GM18505 (cell line): ENCODE measurements at regions not wholly inside any gene's neighbourhood (a gene's known extent, or its start where the extent isn't known, plus 50 kb on each side); places are given as distances from the start of the nearest gene placed in this dataset.
A peak's percentile ranks its signal among the peaks of the same experiment; 100 is the strongest.
"Not testable (repeated sequence)": the region's sequence is repeated elsewhere in the genome, so short reads cannot be mapped to it uniquely, and the experiment has no call there.

ENCODE experiments used
- ATAC-seq: cut with Tn5 transposase; IDR thresholded peaks from one replicate; pipeline ENCODE4 v1.9.1; 2021; ENCODE audit not compliant: unreplicated experiment
- POLR2A ChIP-seq: IDR thresholded peaks from 4 replicates; pipeline ENCODE4 v1.6.1; 2011; ENCODE audit warnings: borderline replicate concordance; ENCODE audit not compliant: insufficient read depth, insufficient read length; ENCODE audit errors: extremely low read depth

DNA sequence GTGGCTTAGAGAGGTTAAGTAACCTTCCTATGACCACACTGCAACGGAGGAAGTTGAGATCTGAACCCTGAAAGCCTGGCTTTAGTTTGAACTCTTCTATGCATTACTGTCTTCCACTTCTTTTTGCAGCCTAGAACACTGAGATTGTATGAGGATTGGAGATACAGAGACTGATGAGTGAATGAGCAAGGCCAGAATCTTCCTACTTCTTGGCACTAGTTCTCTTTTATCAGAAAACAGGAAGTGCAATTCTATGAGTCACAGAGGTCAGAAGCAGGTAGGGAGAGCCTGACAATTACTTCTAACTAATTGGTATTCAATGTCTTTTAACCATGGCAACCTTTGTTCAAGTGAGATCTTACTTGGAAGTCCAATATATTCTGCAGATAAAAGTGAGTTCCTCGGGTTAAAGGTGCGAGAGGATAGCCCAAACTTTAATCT, 219.0 kb downstream of the SHQ1 start:
- peak; percentile 77 for ATAC-seq
- TF ChIP-seq POLR2A, result no peak

DNA sequence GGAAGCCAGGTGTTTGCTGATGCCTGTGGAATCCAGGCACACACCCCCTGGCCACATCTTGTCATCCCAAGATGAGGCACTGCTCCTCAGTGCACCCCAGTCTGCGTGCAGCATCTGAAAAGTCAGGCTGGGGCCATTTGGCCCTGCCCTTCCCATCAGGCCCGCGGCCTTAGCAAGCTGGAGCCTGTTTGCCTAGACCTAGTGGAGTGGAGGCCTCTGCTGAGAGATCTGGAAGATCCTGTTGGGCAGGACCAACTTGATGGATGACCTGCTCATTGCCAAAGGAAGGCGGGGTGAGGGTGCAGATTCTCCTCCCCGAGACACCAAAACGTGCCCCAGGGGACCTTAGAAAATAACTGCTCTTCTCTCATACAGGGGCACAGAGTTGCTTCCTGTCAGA, 220.2 kb downstream of the SHQ1 start:
- no peak for ATAC-seq
- no peak for TF ChIP-seq POLR2A

- no peak for ATAC-seq
- no peak for TF ChIP-seq POLR2A
Observed at GRCh38 chr3:72627271-72627670, 221.0 kb downstream of the SHQ1 start.

DNA sequence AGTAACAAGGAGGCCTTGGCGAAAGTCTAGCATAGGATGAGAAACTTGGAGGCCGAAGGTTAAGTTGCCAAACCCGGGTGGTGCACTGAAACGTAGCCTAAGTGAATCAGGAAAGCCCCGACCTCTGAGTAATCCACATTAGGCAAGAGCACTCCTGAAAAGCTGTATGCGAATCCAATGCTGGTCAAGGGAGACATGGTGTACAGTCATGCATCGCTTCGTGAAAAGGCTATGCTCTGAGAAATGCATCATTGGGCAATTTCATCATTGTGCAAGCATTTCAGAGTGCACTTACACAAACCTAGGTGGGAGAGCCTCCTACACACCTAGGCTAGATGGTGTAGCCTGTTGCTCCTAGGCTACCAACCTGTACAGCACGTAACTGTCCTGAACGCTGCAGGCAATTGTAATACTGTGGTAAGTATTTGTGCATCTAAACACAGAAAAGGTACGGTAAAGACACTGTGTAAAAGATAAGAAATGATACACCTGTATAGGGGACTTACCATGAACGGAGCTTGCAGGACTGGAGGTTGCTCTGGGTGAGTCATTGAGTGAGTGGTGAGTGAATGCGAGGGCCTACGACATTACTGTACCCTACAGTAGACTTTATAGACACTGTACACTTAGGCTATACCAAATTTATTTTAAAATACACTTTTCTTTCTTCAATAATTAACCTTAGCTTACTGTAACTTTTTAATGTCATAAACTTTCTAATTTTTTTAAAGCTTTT, 222.5 kb downstream of the SHQ1 start:
- TF ChIP-seq POLR2A, result no peak
- no peak for ATAC-seq

DNA sequence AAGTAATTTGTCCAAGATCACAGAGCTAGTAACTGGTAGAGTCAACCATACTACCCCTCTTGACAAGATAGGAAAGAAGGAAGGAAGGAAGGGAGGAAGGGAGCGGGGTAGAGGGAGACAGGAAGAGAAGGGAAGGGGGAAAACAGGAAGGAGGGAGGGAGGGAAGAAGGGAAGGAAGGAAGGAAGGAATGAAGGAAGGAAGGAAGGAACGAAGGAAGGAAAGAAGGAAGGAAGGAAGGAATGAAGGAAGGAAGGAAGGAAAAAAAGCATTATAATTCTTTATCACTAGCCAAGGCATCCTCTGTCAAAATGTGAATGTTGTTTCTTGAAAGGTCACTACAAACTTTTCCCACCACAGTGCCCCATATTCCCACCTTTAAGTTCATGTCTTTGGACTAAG, 223.6 kb downstream of the SHQ1 start:
- ATAC-seq, result no peak
- no peak for TF ChIP-seq POLR2A

DNA sequence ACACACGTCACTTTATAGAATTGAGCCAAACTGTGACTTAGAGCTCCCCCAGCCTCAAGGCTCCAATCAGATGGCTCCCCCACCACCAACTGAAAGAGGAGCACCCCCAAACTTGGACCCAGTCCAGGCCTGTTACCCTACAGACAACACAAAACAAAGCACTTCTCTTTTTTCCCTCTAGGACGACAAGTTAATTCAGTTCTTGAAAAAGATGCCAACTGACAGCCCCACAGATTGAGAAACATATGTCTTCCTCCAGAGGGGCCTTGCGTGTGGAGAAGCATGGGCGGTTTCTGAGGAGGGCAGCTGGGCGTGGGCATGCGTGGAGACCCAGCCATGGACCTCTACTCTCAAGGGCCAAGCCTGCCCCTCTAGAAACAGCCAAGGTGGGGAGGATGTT, 229.5 kb downstream of the SHQ1 start:
- TF ChIP-seq POLR2A, result no peak
- no peak for ATAC-seq

- ATAC-seq, result no peak
- TF ChIP-seq POLR2A, result no peak
Observed at GRCh38 chr3:72617424-72618024, 230.7 kb downstream of the SHQ1 start.

GRCh38 chr3:72615776-72616175, 232.5 kb downstream of the SHQ1 start:
- TF ChIP-seq POLR2A, result no peak
- ATAC-seq, result no peak

GRCh38 chr3:72615182-72615581, 233.1 kb downstream of the SHQ1 start:
- no peak for ATAC-seq
- no peak for TF ChIP-seq POLR2A

- no peak for ATAC-seq
- no peak for TF ChIP-seq POLR2A
Observed at GRCh38 chr3:72614394-72615074, 233.7 kb downstream of the SHQ1 start.

DNA sequence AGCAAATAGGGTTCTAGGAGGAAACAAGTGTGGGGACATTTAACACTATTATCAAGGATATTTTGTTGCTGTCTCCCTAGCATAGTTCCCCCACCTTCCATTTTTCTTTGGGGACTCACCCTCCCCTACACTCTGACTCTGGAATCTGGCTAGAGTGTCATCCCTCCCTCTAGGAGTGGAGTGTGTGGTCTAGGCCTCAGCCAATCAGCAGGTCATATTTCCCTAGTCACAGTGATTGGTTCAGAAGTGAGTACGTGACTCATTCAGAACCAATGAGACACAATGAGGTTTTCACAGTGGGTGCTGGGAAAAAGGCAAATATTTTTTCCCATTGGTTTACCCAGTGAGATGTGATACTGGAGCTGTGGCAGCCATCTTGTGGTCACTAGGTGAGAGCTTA, 234.4 kb downstream of the SHQ1 start:
- no peak for ATAC-seq
- no peak for TF ChIP-seq POLR2A

DNA sequence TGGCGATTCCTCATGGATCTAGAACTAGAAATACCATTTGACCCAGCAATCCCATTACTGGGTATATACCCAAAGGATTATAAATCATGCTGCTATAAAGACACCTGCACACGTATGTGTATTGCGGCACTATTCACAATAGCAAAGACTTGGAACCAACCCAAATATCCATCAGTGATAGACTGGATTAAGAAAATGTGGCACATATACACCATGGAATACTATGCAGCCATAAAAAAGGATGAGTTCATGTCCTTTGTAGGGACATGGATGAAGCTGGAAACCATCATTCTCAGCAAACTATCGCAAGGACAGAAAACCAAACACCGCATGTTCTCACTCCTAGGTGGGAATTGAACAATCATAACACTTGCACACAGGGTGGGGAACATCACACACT, 239.1 kb downstream of the SHQ1 start:
- not testable (repeated sequence) for ATAC-seq

DNA sequence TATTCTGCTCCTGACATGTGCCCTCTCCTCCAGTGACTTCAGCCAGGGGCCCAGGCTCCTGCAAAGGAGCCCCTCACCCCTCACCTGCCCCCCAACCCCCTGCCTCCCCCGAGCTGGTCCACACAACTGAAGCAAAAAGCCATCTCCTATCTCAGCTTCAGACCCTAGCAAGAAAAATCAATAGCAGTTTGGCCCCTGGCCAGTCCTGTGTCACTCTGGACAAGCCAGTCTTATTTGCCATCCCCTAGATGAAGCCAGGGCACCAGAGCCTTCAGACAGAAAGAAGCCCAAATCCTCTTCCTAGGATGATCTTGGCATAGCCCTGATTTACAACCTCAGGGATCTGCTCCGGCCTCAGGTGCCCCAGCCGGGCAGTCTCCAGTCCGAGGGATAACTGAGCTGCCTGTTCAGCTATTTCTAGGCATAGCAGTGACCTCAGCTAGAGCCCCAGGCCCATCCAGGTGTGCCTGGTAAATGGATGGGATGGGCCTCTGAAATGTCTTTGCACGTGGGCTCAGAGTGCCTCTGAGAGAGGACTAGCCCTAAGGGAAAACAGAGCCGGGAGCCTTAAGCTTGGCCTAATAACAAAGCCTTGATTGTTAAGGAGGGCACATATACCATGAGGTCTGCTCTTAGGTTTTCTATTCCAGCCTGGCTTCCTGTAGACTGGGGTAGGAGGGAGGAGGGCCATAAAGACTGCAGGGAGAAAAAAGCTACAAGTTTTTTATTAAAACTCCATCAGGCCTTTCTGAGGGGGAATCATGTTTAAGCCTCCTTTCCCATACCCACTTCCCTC, 242.0 kb downstream of the SHQ1 start:
- ATAC-seq, result no peak
- no peak for TF ChIP-seq POLR2A

GRCh38 chr3:72604328-72604727, 243.9 kb downstream of the SHQ1 start:
- no peak for ATAC-seq
- no peak for TF ChIP-seq POLR2A
